HG03039 (cell line): ENCODE measurements at regions not wholly inside any gene's neighbourhood (a gene's known extent, or its start where the extent isn't known, plus 50 kb on each side); places are given as distances from the start of the nearest gene placed in this dataset.
A peak's percentile ranks its signal among the peaks of the same experiment; 100 is the strongest.

Source experiments
- ATAC-seq: cut with Tn5 transposase; IDR thresholded peaks from one replicate; pipeline ENCODE4 v1.9.1; 2021; ENCODE audit warnings: mild to moderate bottlenecking, moderate library complexity; ENCODE audit not compliant: unreplicated experiment

DNA sequence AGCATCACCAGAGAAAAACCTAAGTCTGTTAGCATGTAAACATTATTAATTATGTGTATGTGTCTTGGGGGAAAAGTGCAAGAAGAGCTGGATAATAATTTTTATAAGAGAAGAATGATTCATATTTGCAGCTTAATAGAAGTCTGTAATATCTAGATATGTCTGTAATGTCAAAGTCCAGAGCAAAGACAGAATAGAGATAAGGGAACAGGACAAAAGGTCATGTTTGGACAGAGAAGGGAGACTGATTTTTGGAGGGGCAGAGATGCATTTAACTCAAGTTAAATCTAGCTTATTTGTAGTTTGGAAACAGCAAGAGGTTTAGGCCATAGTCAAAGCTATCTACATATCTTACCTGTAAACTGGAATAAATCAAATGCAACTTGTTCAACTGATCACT is 61.2 kb downstream of the MAGED1 start:
- ATAC-seq: no peak

DNA sequence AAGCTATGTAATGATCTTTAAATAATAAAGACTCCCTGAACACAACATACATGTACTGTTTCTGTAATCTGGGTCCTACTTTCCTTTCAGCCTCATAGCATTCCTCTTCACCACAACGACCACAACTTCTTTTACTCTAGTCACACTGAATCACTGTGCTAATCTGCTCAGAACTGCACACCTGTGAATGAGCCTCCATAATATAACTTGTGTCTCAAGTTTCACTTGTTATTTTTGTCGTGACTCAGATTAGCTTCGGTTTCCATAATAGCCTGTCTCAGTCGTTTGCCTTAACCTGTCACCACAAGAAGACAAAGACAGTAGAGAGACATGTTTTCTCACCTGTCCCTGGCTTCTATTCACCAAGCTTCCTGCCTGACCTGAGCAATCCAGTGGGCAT is 61.8 kb downstream of the MAGED1 start:
- peak; percentile 98 for ATAC-seq

DNA sequence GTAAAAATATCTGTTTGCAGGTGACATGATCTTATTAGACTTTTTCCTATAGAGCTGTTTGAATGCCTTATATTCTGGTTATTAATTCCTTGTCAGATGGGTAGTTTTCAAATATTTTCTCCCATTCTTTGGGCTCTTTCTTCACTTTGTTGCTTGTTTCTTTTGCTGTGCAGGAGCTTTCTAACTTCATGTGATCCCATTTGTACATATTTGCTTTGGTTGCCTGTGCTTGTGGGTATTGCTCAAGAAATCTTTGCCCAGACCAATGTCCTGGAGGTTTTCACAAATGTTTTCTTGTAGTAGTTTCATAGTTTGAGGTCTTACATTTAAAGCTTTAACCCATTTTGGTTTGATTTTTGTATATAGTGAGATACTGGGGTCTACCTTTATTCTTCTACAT is 63.0 kb downstream of the MAGED1 start:
- no peak for ATAC-seq

DNA sequence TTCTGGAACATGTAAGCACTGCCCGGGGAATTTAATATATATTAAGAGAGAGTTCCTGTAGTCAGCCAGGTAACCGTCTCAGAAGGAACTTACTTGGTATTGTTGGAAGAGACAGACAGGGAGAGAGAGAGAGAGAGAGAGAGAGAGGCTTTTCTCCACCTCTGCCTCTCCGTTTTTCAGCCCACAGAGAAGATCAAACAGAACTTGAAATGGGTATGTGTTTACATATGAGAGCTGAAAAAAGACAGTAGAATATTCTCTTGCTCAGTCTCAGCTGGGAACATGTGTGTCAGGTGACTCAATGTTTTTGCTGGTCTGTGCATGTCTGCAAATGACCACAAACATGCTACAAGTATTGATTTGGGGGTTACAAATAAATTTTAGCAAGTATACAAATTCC is 81.9 kb downstream of the MAGED1 start:
- no peak for ATAC-seq

DNA sequence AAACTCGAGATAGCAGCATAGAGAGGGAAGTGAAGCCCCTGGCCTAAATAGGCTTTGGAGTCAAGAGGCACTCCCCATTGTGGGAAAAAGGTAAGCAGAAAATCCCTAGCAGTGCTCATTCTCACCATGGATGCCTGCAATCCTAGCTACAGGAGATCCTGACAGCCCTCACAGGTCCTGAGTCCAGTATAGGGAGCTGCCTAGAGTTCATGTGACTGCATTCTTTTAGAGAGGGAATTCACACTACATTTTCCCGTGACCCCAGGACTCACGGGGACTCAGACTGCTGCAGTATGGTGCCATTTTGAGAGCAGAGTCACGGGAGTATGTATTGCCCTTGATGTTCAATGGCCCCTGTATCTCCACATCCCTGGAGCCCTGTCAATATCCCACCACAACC is 82.4 kb downstream of the MAGED1 start:
- no peak for ATAC-seq

DNA sequence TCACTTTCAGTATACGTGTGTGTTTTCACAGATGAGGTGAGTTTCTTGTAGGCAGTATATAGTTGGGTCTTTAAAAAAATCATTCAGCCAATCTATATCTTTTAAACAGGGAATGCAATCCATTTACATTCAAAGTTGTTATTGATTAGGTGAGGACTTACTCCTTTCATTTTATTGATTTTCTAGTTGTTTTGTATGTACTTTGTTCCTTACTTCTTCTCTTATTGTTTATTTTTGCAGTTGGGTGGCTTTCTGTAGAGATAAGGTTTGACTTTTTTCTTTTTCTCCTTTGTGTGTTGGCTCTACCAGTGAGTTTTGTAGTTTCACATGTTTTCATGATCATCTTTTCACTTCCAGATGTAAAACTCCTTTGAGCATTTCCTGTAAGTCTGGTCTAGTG is 83.1 kb downstream of the MAGED1 start:
- no peak for ATAC-seq
